HCT116 (cell line): ENCODE measurements at regions not wholly inside any gene's neighbourhood (a gene's known extent, or its start where the extent isn't known, plus 50 kb on each side); places are given as distances from the start of the nearest gene placed in this dataset.

Experiments
- ATAC-seq: fragments of 200-7000 bp; cut with Tn5 transposase; 2 replicates; pipeline ENCODE4 v1.9.1; 2020; ENCODE audit warnings: mild to moderate bottlenecking, moderate library complexity
- BruUV-seq: library from RNA; stranded (reverse); fragments of 400-500 nt; replicated peaks from 2 replicates; lab custom pipeline; 2021; lab: Mats Ljungman, UMichigan
- CTCF ChIA-PET: fragments of 300-600 bp; sonication (Branson Sonifier 250); formaldehyde crosslinking; loops from one replicate; lab custom pipeline; 2021; ENCODE audit warnings: antibody characterized with exemption; lab: Charles Lee
- POLR2A ChIA-PET: fragments of 300-600, 350-600 bp; sonication (Branson Sonifier 250); formaldehyde crosslinking; loops from one replicate; lab custom pipeline; 2021; ENCODE audit warnings: antibody characterized with exemption; lab: Charles Lee
- RAD21 ChIA-PET, 2 experiments: fragments of 300-600 bp; sonication (Branson Sonifier 250); formaldehyde crosslinking; loops; one replicate each; lab custom pipeline; 2023; ENCODE audit warnings: low total read pairs in 2 of 2; ENCODE audit not compliant: uncharacterized antibody in 2 of 2, unreplicated experiment in 2 of 2, low non-redundant PET in 1 of 2; lab: Charles Lee
- DNase-seq: peaks from one replicate; pipeline ENCODE4 v3.0.0-alpha.2; 2010; ENCODE audit warnings: low read depth, low spot score
- H2AFZ ChIP-seq: fragments of 200-600 bp; shearing (Covaris generic), sonication (generic); 2 replicates; pipeline ENCODE4 v1.6.1; 2017; ENCODE audit warnings: low read depth, mixed run types, mixed read lengths, antibody characterized with exemption, low read length; ENCODE audit not compliant: poor library complexity, severe bottlenecking
- H3K27ac ChIP-seq: 2 replicates; pipeline ENCODE4 v1.5.1; 2012; ENCODE audit warnings: low read depth, low read length
- H3K27me3 ChIP-seq: fragments of 200-600 bp; sonication (generic); 2 replicates; pipeline ENCODE4 v1.6.1; 2016; ENCODE audit warnings: mixed run types, low read length, mixed read lengths; ENCODE audit not compliant: insufficient read depth
- H3K36me3 ChIP-seq, 2 experiments: fragments of 200-500 bp in 1 of 2; fragments of 200-600 bp in 1 of 2; sonication (Bioruptor generic) in 1 of 2; sonication (generic) in 1 of 2; 2 replicates each; pipeline versions ENCODE4 v1.5.1 to v1.6.1; 2014 to 2016; ENCODE audit warnings: low read length in 2 of 2, inconsistent platforms in 1 of 2, mixed read lengths in 1 of 2, mixed run types in 1 of 2; ENCODE audit not compliant: insufficient read depth in 2 of 2, control insufficient read depth in 1 of 2
- H3K4me1 ChIP-seq, 2 experiments: fragments of 200-600 bp in 1 of 2; sonication (generic) in 1 of 2; 2 replicates each; pipeline versions ENCODE4 v1.5.1 to v1.6.1; 2012 to 2017; ENCODE audit warnings: low read length in 2 of 2, inconsistent platforms in 1 of 2, mild to moderate bottlenecking in 1 of 2, mixed read lengths in 1 of 2, mixed run types in 1 of 2, moderate library complexity in 1 of 2; ENCODE audit not compliant: insufficient read depth in 2 of 2, control insufficient read depth in 1 of 2
- H3K4me2 ChIP-seq: fragments of 200-600 bp; sonication (generic); 2 replicates; pipeline ENCODE4 v1.6.1; 2017; ENCODE audit warnings: mixed run types, low read length, mixed read lengths
- H3K4me3 ChIP-seq, 2 experiments: fragments of 200-600 bp in 1 of 2; sonication (generic) in 1 of 2; replicated peaks in 1 of 2; 2 replicates each; pipeline ENCODE4 v1.5.1; 2011 to 2016; ENCODE audit warnings: low read length in 2 of 2, control low read depth in 1 of 2, low read depth in 1 of 2, mild to moderate bottlenecking in 1 of 2, mixed read lengths in 1 of 2, mixed run types in 1 of 2
- H3K79me2 ChIP-seq: fragments of 200-600 bp; sonication (generic); 2 replicates; pipeline ENCODE4 v1.6.1; 2017; ENCODE audit warnings: mild to moderate bottlenecking, mixed run types, low read length, moderate library complexity, mixed read lengths; ENCODE audit not compliant: insufficient read depth
- H3K9ac ChIP-seq: fragments of 200-600 bp; sonication (generic); 2 replicates; pipeline ENCODE4 v1.6.1; 2016; ENCODE audit warnings: low read length, mixed read lengths
- H3K9me2 ChIP-seq: fragments of 200-600 bp; sonication (generic), shearing (Covaris generic); 2 replicates; pipeline ENCODE4 v1.6.1; 2017; ENCODE audit warnings: mixed run types, mild to moderate bottlenecking, moderate library complexity; ENCODE audit not compliant: insufficient read depth
- H3K9me3 ChIP-seq, 2 experiments: fragments of 200-500 bp in 1 of 2; fragments of 200-600 bp in 1 of 2; sonication (Bioruptor generic) in 1 of 2; sonication (generic) in 1 of 2; 2 replicates each; pipeline ENCODE4 v1.6.1; 2014 to 2017; ENCODE audit warnings: low read length in 2 of 2, mixed read lengths in 2 of 2, inconsistent platforms in 1 of 2, low read depth in 1 of 2, mild to moderate bottlenecking in 1 of 2, mixed run types in 1 of 2, moderate library complexity in 1 of 2; ENCODE audit not compliant: control insufficient read depth in 1 of 2, insufficient read depth in 1 of 2
- H4K20me1 ChIP-seq: fragments of 200-600 bp; sonication (generic), shearing (Covaris generic); 2 replicates; pipeline ENCODE4 v1.6.1; 2017; ENCODE audit warnings: mixed run types, mild to moderate bottlenecking, moderate library complexity; ENCODE audit not compliant: insufficient read depth
- CBX3 ChIP-seq: IDR thresholded peaks from 2 replicates; pipeline ENCODE4 v1.6.1; 2012; ENCODE audit warnings: low read depth
- CEBPB ChIP-seq: IDR thresholded peaks from 2 replicates; pipeline ENCODE4 v1.6.1; 2012; ENCODE audit warnings: low read depth
- ELF1 ChIP-seq: IDR thresholded peaks from 2 replicates; pipeline ENCODE4 v1.6.1; 2012; ENCODE audit warnings: low read depth, borderline replicate concordance
- EZH2 ChIP-seq: fragments of 200-600 bp; sonication (generic); IDR thresholded peaks from 2 replicates; pipeline ENCODE4 v1.6.1; 2017; ENCODE audit warnings: antibody characterized with exemption, mixed run types
- FOSL1 ChIP-seq: IDR thresholded peaks from 2 replicates; pipeline ENCODE4 v1.6.1; 2012; ENCODE audit warnings: low read depth
- JUND ChIP-seq: IDR thresholded peaks from 2 replicates; pipeline ENCODE4 v1.6.1; 2012
- MAX ChIP-seq: IDR thresholded peaks from 2 replicates; pipeline ENCODE4 v1.6.1; 2012
- POLR2A ChIP-seq: IDR thresholded peaks from 2 replicates; pipeline ENCODE4 v1.7.0; 2011; ENCODE audit warnings: borderline replicate concordance; ENCODE audit not compliant: insufficient read depth, insufficient read length; ENCODE audit errors: extremely low read depth
- POLR2AphosphoS5 ChIP-seq: IDR thresholded peaks from 2 replicates; pipeline ENCODE4 v1.6.1; 2011; ENCODE audit warnings: mild to moderate bottlenecking, low read depth, low read length, moderate library complexity
- RAD21 ChIP-seq: IDR thresholded peaks from 2 replicates; pipeline ENCODE4 v1.6.1; 2012; ENCODE audit warnings: low read depth, mild to moderate bottlenecking
- SIN3A ChIP-seq: IDR thresholded peaks from 2 replicates; pipeline ENCODE4 v1.6.1; 2012; ENCODE audit warnings: low read depth
- SP1 ChIP-seq: IDR thresholded peaks from 2 replicates; pipeline ENCODE4 v1.6.1; 2012; ENCODE audit warnings: low read depth
- SRF ChIP-seq: IDR thresholded peaks from 2 replicates; pipeline ENCODE4 v1.6.1; 2012; ENCODE audit warnings: low read depth
- TCF7L2 ChIP-seq: IDR thresholded peaks from 2 replicates; pipeline ENCODE4 v1.7.0; 2011; ENCODE audit warnings: borderline replicate concordance, inconsistent platforms; ENCODE audit not compliant: insufficient read depth, insufficient read length; ENCODE audit errors: extremely low read depth
- YY1 ChIP-seq: IDR thresholded peaks from 2 replicates; pipeline ENCODE4 v1.6.1; 2011; ENCODE audit warnings: low read length, low read depth, moderate library complexity, mild to moderate bottlenecking; ENCODE audit not compliant: insufficient replicate concordance; ENCODE audit errors: extremely low read depth
- ZFX ChIP-seq: fragments of 450-650 bp; IDR thresholded peaks from 2 replicates; pipeline ENCODE4 v1.6.1; 2017
- intact Hi-C: fragments of 100-400 bp; cut with micrococcal nuclease; formaldehyde crosslinking; loops from 2 replicates; pipeline ENCODE4 v1.10.0; 2022
- TF ChIP-seq, protein P1 (sequence below), 3 experiments: fragments of 200-600 bp in 1 of 3; sonication (generic) in 1 of 3; IDR thresholded peaks in 2 of 3; conservative IDR thresholded peaks in 1 of 3; 2 replicates each; pipeline ENCODE4 v1.5.1; 2012 to 2017; ENCODE audit warnings: low read depth in 2 of 3, low read length in 2 of 3, antibody characterized with exemption in 1 of 3, borderline replicate concordance in 1 of 3, control low read depth in 1 of 3, mild to moderate bottlenecking in 1 of 3, mixed read lengths in 1 of 3, mixed run types in 1 of 3, moderate library complexity in 1 of 3; ENCODE audit not compliant: insufficient read depth in 1 of 3
- TF ChIP-seq, protein P2 (sequence below): IDR thresholded peaks from 2 replicates; pipeline ENCODE4 v1.6.1; 2011; ENCODE audit warnings: mild to moderate bottlenecking, low read length, moderate library complexity; ENCODE audit not compliant: insufficient replicate concordance; ENCODE audit errors: extremely low read depth
- TF ChIP-seq, protein P3 (sequence below): IDR thresholded peaks from 2 replicates; pipeline ENCODE4 v1.6.1; 2012; ENCODE audit warnings: low read depth

GRCh38 chr2:16261071-16261470 lies 320.7 kb downstream of the MYCN start:
- no peak overlapping the region for H3K4me2 ChIP-seq
- H3K27me3 ChIP-seq = peaks cover 9% of the 10 kb centered on the region; the same call in 1 of the 2 replicates
- intact Hi-C loops = no loop called here
- no peak overlapping the region for H2AFZ ChIP-seq
- ChIA-PET RAD21 (no interaction called here), POLR2A (no interaction called here)
- no peak overlapping the region for H3K9ac ChIP-seq
- no peak for ATAC-seq
- H3K4me3 ChIP-seq = no peak overlapping the region
- no peaks in the 10 kb centered on the region for H3K9me3 ChIP-seq
- BruUV-seq = no TSS peak
- H3K79me2 ChIP-seq = no peaks in the 10 kb centered on the region
- H3K4me1 ChIP-seq = no peaks in the 10 kb centered on the region
- no peak for TF ChIP-seq ZFX
- TF ChIP-seq CBX3 = no peak
- no peak for TF ChIP-seq FOSL1
- TF ChIP-seq POLR2A = no peak
- no peak for TF ChIP-seq JUND
- no peak for TF ChIP-seq CEBPB
- no peak for TF ChIP-seq YY1
- TF ChIP-seq EZH2 = no peak
- TF ChIP-seq RAD21 = no peak
- TF ChIP-seq, protein P1, sequence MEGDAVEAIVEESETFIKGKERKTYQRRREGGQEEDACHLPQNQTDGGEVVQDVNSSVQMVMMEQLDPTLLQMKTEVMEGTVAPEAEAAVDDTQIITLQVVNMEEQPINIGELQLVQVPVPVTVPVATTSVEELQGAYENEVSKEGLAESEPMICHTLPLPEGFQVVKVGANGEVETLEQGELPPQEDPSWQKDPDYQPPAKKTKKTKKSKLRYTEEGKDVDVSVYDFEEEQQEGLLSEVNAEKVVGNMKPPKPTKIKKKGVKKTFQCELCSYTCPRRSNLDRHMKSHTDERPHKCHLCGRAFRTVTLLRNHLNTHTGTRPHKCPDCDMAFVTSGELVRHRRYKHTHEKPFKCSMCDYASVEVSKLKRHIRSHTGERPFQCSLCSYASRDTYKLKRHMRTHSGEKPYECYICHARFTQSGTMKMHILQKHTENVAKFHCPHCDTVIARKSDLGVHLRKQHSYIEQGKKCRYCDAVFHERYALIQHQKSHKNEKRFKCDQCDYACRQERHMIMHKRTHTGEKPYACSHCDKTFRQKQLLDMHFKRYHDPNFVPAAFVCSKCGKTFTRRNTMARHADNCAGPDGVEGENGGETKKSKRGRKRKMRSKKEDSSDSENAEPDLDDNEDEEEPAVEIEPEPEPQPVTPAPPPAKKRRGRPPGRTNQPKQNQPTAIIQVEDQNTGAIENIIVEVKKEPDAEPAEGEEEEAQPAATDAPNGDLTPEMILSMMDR (IDR thresholded peaks at IDR 0.05 in 2 of 3, conservative IDR thresholded peaks at IDR 0.05 in 1 of 3; ENCODE audit: borderline replicate concordance in 1 of 3, insufficient read depth in 1 of 3, low read depth in 2 of 3, low read length in 2 of 3) = no peak
- TF ChIP-seq, protein P2, sequence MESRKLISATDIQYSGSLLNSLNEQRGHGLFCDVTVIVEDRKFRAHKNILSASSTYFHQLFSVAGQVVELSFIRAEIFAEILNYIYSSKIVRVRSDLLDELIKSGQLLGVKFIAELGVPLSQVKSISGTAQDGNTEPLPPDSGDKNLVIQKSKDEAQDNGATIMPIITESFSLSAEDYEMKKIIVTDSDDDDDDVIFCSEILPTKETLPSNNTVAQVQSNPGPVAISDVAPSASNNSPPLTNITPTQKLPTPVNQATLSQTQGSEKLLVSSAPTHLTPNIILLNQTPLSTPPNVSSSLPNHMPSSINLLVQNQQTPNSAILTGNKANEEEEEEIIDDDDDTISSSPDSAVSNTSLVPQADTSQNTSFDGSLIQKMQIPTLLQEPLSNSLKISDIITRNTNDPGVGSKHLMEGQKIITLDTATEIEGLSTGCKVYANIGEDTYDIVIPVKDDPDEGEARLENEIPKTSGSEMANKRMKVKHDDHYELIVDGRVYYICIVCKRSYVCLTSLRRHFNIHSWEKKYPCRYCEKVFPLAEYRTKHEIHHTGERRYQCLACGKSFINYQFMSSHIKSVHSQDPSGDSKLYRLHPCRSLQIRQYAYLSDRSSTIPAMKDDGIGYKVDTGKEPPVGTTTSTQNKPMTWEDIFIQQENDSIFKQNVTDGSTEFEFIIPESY = no peak
- no peak for TF ChIP-seq SRF
- no peak for TF ChIP-seq ELF1
- TF ChIP-seq, protein P3, sequence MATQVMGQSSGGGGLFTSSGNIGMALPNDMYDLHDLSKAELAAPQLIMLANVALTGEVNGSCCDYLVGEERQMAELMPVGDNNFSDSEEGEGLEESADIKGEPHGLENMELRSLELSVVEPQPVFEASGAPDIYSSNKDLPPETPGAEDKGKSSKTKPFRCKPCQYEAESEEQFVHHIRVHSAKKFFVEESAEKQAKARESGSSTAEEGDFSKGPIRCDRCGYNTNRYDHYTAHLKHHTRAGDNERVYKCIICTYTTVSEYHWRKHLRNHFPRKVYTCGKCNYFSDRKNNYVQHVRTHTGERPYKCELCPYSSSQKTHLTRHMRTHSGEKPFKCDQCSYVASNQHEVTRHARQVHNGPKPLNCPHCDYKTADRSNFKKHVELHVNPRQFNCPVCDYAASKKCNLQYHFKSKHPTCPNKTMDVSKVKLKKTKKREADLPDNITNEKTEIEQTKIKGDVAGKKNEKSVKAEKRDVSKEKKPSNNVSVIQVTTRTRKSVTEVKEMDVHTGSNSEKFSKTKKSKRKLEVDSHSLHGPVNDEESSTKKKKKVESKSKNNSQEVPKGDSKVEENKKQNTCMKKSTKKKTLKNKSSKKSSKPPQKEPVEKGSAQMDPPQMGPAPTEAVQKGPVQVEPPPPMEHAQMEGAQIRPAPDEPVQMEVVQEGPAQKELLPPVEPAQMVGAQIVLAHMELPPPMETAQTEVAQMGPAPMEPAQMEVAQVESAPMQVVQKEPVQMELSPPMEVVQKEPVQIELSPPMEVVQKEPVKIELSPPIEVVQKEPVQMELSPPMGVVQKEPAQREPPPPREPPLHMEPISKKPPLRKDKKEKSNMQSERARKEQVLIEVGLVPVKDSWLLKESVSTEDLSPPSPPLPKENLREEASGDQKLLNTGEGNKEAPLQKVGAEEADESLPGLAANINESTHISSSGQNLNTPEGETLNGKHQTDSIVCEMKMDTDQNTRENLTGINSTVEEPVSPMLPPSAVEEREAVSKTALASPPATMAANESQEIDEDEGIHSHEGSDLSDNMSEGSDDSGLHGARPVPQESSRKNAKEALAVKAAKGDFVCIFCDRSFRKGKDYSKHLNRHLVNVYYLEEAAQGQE = no peak
- TF ChIP-seq POLR2AphosphoS5 = no peak
- TF ChIP-seq MAX = no peak
- TF ChIP-seq TCF7L2 = no peak
- TF ChIP-seq SP1 = no peak
- TF ChIP-seq SIN3A = no peak
- TF ChIP-seq, all 23 proteins: peak for 0
- CTCF ChIA-PET = no interaction called here
- DNase-seq = no peak
- no peaks in the 10 kb centered on the region for H3K9me2 ChIP-seq
- H4K20me1 ChIP-seq = no peaks in the 10 kb centered on the region
- no peak overlapping the region for H3K27ac ChIP-seq
- no peaks in the 10 kb centered on the region for H3K36me3 ChIP-seq
